HEK293T (cell line): ENCODE measurements at regions not wholly inside any gene's neighbourhood (a gene's known extent, or its start where the extent isn't known, plus 50 kb on each side); places are given as distances from the start of the nearest gene placed in this dataset.

Experiments used
- CTCF ChIA-PET: fragments of 350-600 bp; formaldehyde crosslinking; extraction: SDS; loops from one replicate; lab custom pipeline; 2021; ENCODE audit warnings: antibody characterized with exemption, inconsistent platforms; lab: Yijun Ruan, JAX
- POLR2A ChIA-PET: fragments of 350-600 bp; formaldehyde crosslinking; extraction: SDS; loops from one replicate; lab custom pipeline; 2020; ENCODE audit warnings: antibody characterized with exemption, inconsistent platforms; lab: Yijun Ruan, JAX
- DNase-seq: peaks from one replicate; pipeline ENCODE4 v3.0.0; 2012; ENCODE audit warnings: mixed read lengths; ENCODE audit errors: extremely low spot score
- ARNT ChIP-seq: fragments of 450-650 bp; IDR thresholded peaks from 2 replicates; pipeline ENCODE4 v1.6.1; 2017; ENCODE audit warnings: mild to moderate bottlenecking
- BHLHE40 ChIP-seq: fragments of 450-650 bp; IDR thresholded peaks from 2 replicates; pipeline ENCODE4 v1.6.1; 2016; ENCODE audit warnings: mild to moderate bottlenecking, moderate library complexity, borderline replicate concordance
- CTBP1 ChIP-seq: fragments of 450-650 bp; IDR thresholded peaks from 2 replicates; pipeline ENCODE4 v1.6.1; 2016; ENCODE audit warnings: borderline replicate concordance
- ELF4 ChIP-seq: fragments of 450-650 bp; IDR thresholded peaks from 2 replicates; pipeline ENCODE4 v1.6.1; 2017; ENCODE audit warnings: antibody characterized with exemption
- FOXA1 ChIP-seq: fragments of 450-650 bp; IDR thresholded peaks from 2 replicates; pipeline ENCODE4 v1.6.1; 2016; ENCODE audit warnings: mild to moderate bottlenecking
- FOXK2 ChIP-seq: fragments of 450-650 bp; IDR thresholded peaks from 2 replicates; pipeline ENCODE4 v1.6.1; 2016; ENCODE audit warnings: mild to moderate bottlenecking
- FOXM1 ChIP-seq: fragments of 450-650 bp; IDR thresholded peaks from 2 replicates; pipeline ENCODE4 v1.6.1; 2017; ENCODE audit warnings: mild to moderate bottlenecking, borderline replicate concordance
- HDGF ChIP-seq: fragments of 450-650 bp; IDR thresholded peaks from 2 replicates; pipeline ENCODE4 v1.6.1; 2017; ENCODE audit warnings: antibody characterized with exemption, borderline replicate concordance
- L3MBTL2 ChIP-seq: fragments of 450-650 bp; conservative IDR thresholded peaks from 2 replicates; pipeline ENCODE4 v1.6.1; 2016; ENCODE audit warnings: mild to moderate bottlenecking
- LEF1 ChIP-seq: fragments of 450-650 bp; IDR thresholded peaks from 2 replicates; pipeline ENCODE4 v1.6.1; 2017; ENCODE audit warnings: mild to moderate bottlenecking, borderline replicate concordance
- NFRKB ChIP-seq: fragments of 450-650 bp; IDR thresholded peaks from 2 replicates; pipeline ENCODE4 v1.6.1; 2016; ENCODE audit warnings: mild to moderate bottlenecking, moderate library complexity
- PKNOX1 ChIP-seq: fragments of 450-650 bp; IDR thresholded peaks from 2 replicates; pipeline ENCODE4 v1.6.1; 2016
- SP1 ChIP-seq: fragments of 450-650 bp; IDR thresholded peaks from 2 replicates; pipeline ENCODE4 v1.6.1; 2017
- SUZ12 ChIP-seq: fragments of 450-650 bp; IDR thresholded peaks from 2 replicates; pipeline ENCODE4 v1.6.1; 2016; ENCODE audit warnings: mild to moderate bottlenecking
- TARDBP ChIP-seq: fragments of 450-650 bp; IDR thresholded peaks from 2 replicates; pipeline ENCODE4 v1.6.1; 2016
- ZNF384 ChIP-seq: fragments of 450-650 bp; IDR thresholded peaks from 2 replicates; pipeline ENCODE4 v1.6.1; 2016

- POLR2A ChIA-PET: no interaction called here
- TF ChIP-seq FOXM1 (no peak), BHLHE40 (no peak), SP1 (no peak), NFRKB (no peak), ZNF384 (no peak), SUZ12 (no peak), CTBP1 (no peak), FOXA1 (no peak), L3MBTL2 (no peak), TARDBP (no peak), ELF4 (no peak), PKNOX1 (no peak), ARNT (no peak), LEF1 (no peak), FOXK2 (no peak)
- CTCF ChIA-PET: no interaction called here
- DNase-seq: no peak
These were observed 564.8 kb downstream of the ACTL7B start for GRCh38 chr9:108290839-108291585.

- POLR2A ChIA-PET: no interaction called here
- no peak for TF ChIP-seq FOXK2
- no peak for TF ChIP-seq ARNT
- no peak for TF ChIP-seq LEF1
- no peak for TF ChIP-seq TARDBP
- no peak for TF ChIP-seq SP1
- TF ChIP-seq FOXA1: no peak
- TF ChIP-seq BHLHE40: no peak
- TF ChIP-seq NFRKB: no peak
- TF ChIP-seq SUZ12: no peak
- no peak for TF ChIP-seq ZNF384
- no peak for TF ChIP-seq ELF4
- no peak for TF ChIP-seq FOXM1
- TF ChIP-seq L3MBTL2: no peak
- no peak for TF ChIP-seq HDGF
- TF ChIP-seq CTBP1: no peak
- no peak for TF ChIP-seq PKNOX1
- DNase-seq: no peak
- CTCF ChIA-PET: no interaction called here
These were observed 569.1 kb downstream of the ACTL7B start for GRCh38 chr9:108286638-108287206.

GRCh38 chr9:108283696-108284095, 572.1 kb downstream of the ACTL7B start:
- TF ChIP-seq BHLHE40: no peak
- TF ChIP-seq ARNT: no peak
- TF ChIP-seq SUZ12: no peak
- no peak for TF ChIP-seq SP1
- TF ChIP-seq FOXK2: no peak
- TF ChIP-seq HDGF: no peak
- POLR2A ChIA-PET: no interaction called here
- no peak for DNase-seq
- CTCF ChIA-PET: interaction anchor here (0.5 to 0.7 kb wide), 2 partner anchors 10 to 12 kb away, joined by 3 to 4 read pairs; no protein-coding TSS in a partner anchor

- POLR2A ChIA-PET: no interaction called here
- TF ChIP-seq FOXK2: no peak
- TF ChIP-seq FOXM1: no peak
- TF ChIP-seq ZNF384: no peak
- no peak for TF ChIP-seq SUZ12
- TF ChIP-seq FOXA1: no peak
- TF ChIP-seq BHLHE40: no peak
- no peak for TF ChIP-seq L3MBTL2
- no peak for TF ChIP-seq PKNOX1
- no peak for TF ChIP-seq NFRKB
- TF ChIP-seq SP1: no peak
- TF ChIP-seq TARDBP: no peak
- TF ChIP-seq CTBP1: no peak
- TF ChIP-seq ARNT: no peak
- TF ChIP-seq ELF4: no peak
- no peak for TF ChIP-seq HDGF
- TF ChIP-seq LEF1: no peak
- CTCF ChIA-PET: interaction anchor here (0.7 kb wide), 1 partner anchor 9 kb away, joined by 3 read pairs; no protein-coding TSS in a partner anchor
- DNase-seq: no peak
These were observed 572.9 kb downstream of the ACTL7B start for GRCh38 chr9:108282872-108283271.

- DNase-seq: no peak
These were observed 574.1 kb downstream of the ACTL7B start for GRCh38 chr9:108281696-108282095.

More at GRCh38 chr9:108281696-108282095, 574.1 kb downstream of the ACTL7B start:
- no peak for TF ChIP-seq BHLHE40
- no peak for TF ChIP-seq ZNF384
- TF ChIP-seq TARDBP: no peak
- TF ChIP-seq ELF4: no peak
- no peak for TF ChIP-seq ARNT
- TF ChIP-seq HDGF: no peak
- no peak for TF ChIP-seq PKNOX1
- no peak for TF ChIP-seq FOXK2
- no peak for TF ChIP-seq NFRKB
- ChIA-PET CTCF (no interaction called here), POLR2A (no interaction called here)
